GM12864 (cell line): ENCODE measurements at regions not wholly inside any gene's neighbourhood (a gene's known extent, or its start where the extent isn't known, plus 50 kb on each side); places are given as distances from the start of the nearest gene placed in this dataset.

ENCODE experiments used
- DNase-seq: peaks from one replicate; pipeline ENCODE4 v3.0.0-alpha.2; 2011; ENCODE audit warnings: low read depth
- H3K4me3 ChIP-seq: 2 replicates; pipeline ENCODE4 v1.5.1; 2011; ENCODE audit warnings: mild to moderate bottlenecking, low read depth, low read length, control low read depth
- TF ChIP-seq, protein P1 (sequence below): IDR thresholded peaks from 2 replicates; pipeline ENCODE4 v1.5.1; 2011; ENCODE audit warnings: low read depth, mild to moderate bottlenecking, moderate library complexity, low read length, control low read depth, inconsistent platforms; ENCODE audit errors: missing control alignments

DNA sequence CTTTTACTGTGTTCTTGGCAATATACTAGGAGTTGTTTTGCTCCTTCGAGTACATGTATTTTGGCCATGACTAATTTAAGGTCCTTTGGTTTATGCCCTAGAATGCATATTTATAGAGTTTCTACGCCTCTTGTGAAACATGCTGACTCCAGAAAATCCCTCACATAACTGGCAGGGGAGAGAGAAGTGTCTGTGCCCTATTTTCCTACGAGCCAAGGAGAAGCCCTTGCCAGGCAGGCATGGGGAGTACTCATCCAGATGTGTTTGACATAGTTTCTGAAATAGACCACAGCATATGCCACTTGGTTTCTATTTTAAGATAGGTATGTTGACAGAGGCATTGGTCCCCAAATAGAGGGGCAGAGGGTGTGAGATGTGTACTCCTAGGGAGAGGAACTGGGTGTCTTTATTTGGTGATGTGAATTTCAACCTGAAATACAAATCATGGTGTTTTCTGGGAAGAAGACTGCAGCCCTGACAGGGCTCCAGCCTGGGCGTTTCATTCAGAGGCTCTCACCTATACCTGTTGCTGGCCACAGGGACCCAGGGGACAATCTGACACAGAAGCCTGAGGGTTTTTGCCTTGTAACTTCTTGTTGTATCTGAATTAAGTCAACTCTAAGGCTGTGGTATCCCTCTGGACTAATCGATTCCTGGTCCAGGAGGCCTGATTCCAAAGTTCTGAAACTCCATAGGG lies 267.8 kb upstream of the C2CD4B start:
- TF ChIP-seq, protein P1, sequence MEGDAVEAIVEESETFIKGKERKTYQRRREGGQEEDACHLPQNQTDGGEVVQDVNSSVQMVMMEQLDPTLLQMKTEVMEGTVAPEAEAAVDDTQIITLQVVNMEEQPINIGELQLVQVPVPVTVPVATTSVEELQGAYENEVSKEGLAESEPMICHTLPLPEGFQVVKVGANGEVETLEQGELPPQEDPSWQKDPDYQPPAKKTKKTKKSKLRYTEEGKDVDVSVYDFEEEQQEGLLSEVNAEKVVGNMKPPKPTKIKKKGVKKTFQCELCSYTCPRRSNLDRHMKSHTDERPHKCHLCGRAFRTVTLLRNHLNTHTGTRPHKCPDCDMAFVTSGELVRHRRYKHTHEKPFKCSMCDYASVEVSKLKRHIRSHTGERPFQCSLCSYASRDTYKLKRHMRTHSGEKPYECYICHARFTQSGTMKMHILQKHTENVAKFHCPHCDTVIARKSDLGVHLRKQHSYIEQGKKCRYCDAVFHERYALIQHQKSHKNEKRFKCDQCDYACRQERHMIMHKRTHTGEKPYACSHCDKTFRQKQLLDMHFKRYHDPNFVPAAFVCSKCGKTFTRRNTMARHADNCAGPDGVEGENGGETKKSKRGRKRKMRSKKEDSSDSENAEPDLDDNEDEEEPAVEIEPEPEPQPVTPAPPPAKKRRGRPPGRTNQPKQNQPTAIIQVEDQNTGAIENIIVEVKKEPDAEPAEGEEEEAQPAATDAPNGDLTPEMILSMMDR: no peak
- DNase-seq: no peak
- no peak overlapping the region for H3K4me3 ChIP-seq

DNA sequence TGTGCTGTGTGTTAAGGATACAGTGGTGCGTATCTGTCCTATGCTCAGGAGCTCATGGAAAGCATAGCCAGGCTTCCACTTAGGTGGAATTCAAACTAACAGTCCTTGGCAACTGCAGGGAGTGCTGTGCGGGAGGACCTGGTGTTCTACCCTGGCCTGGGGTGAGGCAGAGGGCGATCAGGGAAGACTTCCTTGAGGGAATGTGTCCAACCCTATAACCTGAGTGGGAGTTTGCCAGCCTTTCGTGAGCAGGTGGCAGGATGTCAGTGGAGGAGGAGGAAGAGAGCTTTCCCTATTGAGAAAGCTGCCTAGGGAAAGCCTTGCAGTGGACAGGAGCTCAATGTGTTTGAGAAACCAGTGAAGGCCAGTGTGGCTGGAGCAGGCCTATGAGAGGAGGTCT lies 271.1 kb upstream of the C2CD4B start:
- no peak overlapping the region for H3K4me3 ChIP-seq
- DNase-seq: no peak
- TF ChIP-seq, protein P1: no peak

DNA sequence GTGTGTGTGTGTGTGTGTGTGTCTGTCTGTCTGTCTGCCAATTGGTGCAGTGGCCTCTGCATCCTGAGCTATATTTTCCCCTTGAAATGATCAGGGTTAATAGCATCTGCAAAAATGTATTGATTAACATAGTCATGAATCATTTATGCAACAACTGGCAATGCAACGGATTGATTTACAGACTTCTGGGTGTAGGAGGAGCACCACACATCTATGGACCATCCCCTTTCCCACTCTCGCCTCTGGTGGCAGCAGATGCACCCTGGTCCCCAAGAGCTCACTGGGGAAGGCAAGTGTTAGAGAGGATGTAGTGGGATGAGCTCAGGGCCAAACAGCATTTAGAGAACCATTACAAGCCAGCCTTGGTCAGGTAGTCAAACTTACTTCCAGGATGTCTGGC lies 272.7 kb upstream of the C2CD4B start:
- no peak for DNase-seq
- TF ChIP-seq, protein P1: no peak
- H3K4me3 ChIP-seq: no peak overlapping the region

DNA sequence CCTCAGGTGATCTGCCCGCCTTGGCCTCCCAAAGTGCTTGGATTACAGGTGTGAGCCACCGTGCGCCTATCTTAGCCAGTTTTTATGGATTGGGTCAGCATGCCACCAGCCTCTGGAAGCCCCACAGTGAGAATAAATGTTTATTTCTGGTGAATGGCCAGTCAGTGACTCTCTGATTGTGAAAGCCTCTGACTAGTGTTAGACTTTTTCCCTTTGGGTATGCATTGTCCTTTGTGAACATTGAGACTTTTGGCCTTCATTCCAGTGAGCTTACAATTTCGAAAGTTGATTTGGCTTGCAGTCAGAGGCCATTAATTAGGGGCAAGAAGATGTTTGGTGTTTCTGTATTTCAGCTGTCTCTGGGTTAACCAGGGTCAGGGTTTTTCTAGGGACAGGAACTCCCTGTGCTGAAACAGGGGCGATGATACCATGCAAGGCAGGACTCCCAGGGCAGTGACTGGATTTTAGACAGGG lies 274.5 kb upstream of the C2CD4B start:
- H3K4me3 ChIP-seq: no peak overlapping the region
- TF ChIP-seq, protein P1: no peak
- no peak for DNase-seq

DNA sequence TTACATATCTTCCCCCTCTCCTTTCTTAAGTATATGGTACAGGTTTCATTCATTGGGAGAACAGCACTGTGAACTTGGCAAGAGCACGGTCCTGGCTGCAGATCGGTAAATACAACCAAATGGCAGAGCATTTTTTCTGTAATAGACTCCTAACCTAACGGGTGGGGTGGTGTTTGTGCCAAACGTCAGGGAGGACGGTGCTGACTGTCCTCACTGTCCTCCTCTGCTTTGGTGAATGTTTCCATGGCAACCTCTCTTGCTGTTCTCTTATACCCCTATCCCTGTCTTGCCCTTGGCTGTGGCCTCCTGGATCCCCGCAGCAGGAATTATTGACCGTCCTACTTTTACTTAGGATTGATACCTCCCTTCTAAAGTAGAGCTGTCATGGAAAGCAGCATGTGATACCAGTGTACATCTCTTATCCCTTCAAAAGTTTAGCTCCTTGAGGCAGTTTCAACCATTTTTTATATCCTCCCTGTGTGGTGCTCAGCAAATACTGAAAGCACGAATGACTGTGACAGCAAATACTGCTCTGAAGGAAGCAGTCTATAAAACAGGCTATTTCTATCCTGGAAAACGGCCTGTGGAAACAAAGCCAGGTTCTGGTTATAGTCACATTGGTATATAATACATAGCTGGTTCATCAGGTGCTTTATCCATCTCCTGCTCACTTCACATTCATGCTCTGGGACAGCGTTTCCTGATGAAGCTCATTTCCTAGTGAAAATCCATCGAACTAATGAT lies 275.4 kb upstream of the C2CD4B start:
- TF ChIP-seq, protein P1: no peak
- no peak overlapping the region for H3K4me3 ChIP-seq
- DNase-seq: no peak

DNA sequence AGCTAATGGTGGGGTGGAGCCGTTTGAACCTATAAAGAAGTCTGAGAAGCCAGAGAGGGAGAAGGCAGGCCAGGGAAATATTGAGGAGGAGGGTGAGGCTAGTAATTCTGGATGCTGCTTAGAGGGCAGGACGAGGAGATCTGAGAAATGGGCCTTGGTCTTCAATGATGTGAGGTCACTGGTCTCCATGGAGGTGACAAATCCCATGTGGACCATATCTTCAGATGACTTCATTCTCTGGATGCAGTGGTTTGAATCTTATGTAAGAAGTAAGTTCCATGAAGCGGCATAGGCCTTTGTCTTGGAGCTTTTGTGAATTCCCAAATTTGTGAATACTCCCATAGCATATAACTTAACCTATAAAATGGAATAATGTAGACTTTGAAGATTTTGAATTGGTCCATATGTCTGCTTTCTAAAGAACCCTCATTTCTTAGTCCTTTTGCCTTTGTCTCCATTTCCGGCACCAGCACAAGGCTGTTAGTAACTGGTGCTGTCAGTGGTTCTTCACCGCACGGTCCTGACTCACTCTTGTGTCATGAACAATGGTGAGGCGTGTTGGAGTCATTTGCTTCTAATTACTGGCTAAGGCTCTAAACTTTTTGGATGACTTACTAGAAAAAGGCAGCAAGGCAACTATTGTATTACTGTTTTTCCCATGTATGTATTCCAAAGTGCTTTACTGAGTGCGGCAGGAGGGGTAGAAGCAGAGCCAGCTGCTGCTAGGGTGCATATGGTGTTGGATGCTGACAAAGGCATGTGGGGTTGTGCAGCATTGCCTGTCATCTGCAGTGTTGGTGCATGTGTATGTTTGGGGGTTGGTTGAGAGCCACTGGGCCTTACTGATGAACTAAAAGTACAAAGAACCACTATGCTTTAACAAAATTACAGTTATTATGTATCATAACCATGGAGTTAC lies 279.3 kb upstream of the C2CD4B start:
- DNase-seq: no peak
- no peak overlapping the region for H3K4me3 ChIP-seq
- TF ChIP-seq, protein P1: no peak
